ENCODE measurements at regions not wholly inside any gene's neighbourhood (a gene's known extent, or its start where the extent isn't known, plus 50 kb on each side); places are given as distances from the start of the nearest gene placed in this dataset.

DNA sequence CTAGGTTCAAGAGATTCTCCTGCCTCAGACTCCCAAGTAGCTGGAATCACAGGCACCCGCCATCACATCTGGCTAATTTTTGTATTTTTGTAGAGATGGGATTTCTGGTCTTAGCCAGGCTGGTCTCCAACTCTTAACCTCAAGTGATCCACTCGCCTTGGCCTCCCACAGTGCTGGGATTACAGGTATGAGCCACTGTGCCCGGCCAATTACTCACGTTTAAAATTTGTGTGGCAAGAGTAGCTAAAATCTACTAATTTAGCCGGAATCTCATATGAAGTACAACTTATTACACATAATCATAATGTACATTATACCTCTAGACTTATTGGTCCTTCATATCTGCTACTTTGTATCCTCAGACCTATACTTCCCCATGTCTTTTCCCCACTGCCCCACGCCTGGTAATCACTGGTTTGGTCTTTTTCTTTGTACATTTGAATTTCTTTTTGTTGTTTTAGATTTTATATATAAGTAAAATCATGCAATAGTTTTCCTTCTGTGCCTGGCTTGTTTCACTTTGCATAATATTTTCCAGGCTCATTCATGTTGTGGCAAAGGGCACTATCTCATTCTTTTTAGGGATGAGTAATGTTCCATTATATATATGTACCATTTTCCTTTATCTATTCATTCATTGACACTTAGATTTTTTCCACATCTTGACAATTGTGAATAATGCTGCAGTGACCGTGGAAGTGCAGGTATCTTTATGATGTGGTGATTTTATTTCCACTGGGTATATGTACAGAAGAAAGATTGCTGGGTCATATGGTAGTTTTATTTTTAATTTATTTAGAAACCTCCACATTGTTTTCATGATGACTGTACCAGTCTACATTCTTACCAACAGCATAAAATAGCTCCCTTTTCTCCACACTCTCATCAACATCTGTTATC lies 605.0 kb upstream of the CBLB start:
- TF ChIP-seq POLR2A (IDR thresholded peaks at IDR 0.05; ENCODE audit: low read depth, low read length) (no peak), TAF1 (IDR thresholded peaks at IDR 0.05; ENCODE audit: low read depth, low read length) (no peak), POLR2AphosphoS5 (IDR thresholded peaks at IDR 0.05; ENCODE audit: low read depth, low read length) (no peak)

All from GM12891 (cell line).